ENCODE measurements at regions not wholly inside any gene's neighbourhood (a gene's known extent, or its start where the extent isn't known, plus 50 kb on each side); places are given as distances from the start of the nearest gene placed in this dataset.
A peak's percentile ranks its signal among the peaks of the same experiment; 100 is the strongest.

GRCh38 chr11:80280737-80281136 is 839.9 kb upstream of the TENM4 start:
- Histone ChIP-seq H4K8ac (replicated peaks; ENCODE audit: insufficient read length, low read depth, low read length) (no peak overlapping the region), H3T11ph (ENCODE audit: low read length) (no peak overlapping the region), H3K79me2 (ENCODE audit: insufficient read depth, low read length) (no peaks in the 10 kb centered on the region), H4K91ac (ENCODE audit: insufficient read length, low read depth, low read length) (no peak overlapping the region), H2AK5ac (ENCODE audit: insufficient read length, low read length) (no peak overlapping the region), H3K4ac (ENCODE audit: low read depth, low read length) (no peak overlapping the region), H3K18ac (ENCODE audit: insufficient read length, low read depth, low read length) (no peak overlapping the region), H3K23me2 (ENCODE audit: insufficient read length, low read depth, low read length, poor library complexity, severe bottlenecking) (no peaks in the 10 kb centered on the region), H3K4me1 (ENCODE audit: insufficient read depth, low read length) (no peaks in the 10 kb centered on the region), H3K27ac (ENCODE audit: insufficient read length, low read depth, low read length) (no peak overlapping the region), H3K79me1 (ENCODE audit: insufficient read depth, low read depth, low read length, poor library complexity, severe bottlenecking) (no peaks in the 10 kb centered on the region), H2BK20ac (ENCODE audit: low read depth, low read length, poor library complexity, severe bottlenecking) (peak overlapping the region; percentile 45), H3K56ac (ENCODE audit: insufficient read length, low read depth, low read length) (no peak overlapping the region), H2BK120ac (ENCODE audit: low read depth, low read length, poor library complexity, severe bottlenecking) (peak overlapping the region; percentile 61), H3K9me3 (ENCODE audit: control insufficient read depth, low read depth, low read length) (no peaks in the 10 kb centered on the region), H3K14ac (ENCODE audit: insufficient read depth, low read length) (no peak overlapping the region), H2BK5ac (ENCODE audit: insufficient read length, low read length) (no peak overlapping the region), H3K4me2 (ENCODE audit: insufficient read depth, insufficient read length, low read length) (no peak overlapping the region), H2AFZ (ENCODE audit: low read length) (no peak overlapping the region), H3K9ac (ENCODE audit: extremely low read depth, insufficient read length, low read length) (no peak overlapping the region), H2BK15ac (ENCODE audit: low read depth, low read length) (no peak overlapping the region), H3K27me3 (ENCODE audit: insufficient read depth, low read length) (no peaks in the 10 kb centered on the region), H3K23ac (ENCODE audit: insufficient read length, low read depth, low read length) (no peak overlapping the region), H4K5ac (ENCODE audit: insufficient read length, low read depth, low read length) (no peak overlapping the region), H2BK12ac (ENCODE audit: insufficient read length, low read depth, low read length) (no peak overlapping the region), H4K20me1 (ENCODE audit: control insufficient read depth, insufficient read depth, insufficient read length) (no peaks in the 10 kb centered on the region)
- no CpG with 5 or more reads among the region's 3 CpGs for WGBS (ENCODE audit: extremely low coverage, insufficient read length, low lambda C conversion rate)
- Mint-ChIP-seq H3K27me3 (ENCODE audit: low read depth) (no peaks in the 10 kb centered on the region), H3K36me3 (ENCODE audit: insufficient read depth in 1 of 3, low read depth in 3 of 3) (no peaks in the 10 kb centered on the region), H3K4me1 (0 out of 4 replicates have a peak, but pooled peaks cover 0 to 3% of the 10 kb centered on the region in 2 experiments), H3K4me3 (no peak overlapping the region), H3K9me3 (no peaks in the 10 kb centered on the region), H3K27ac (no peak overlapping the region)
- no peak for DNase-seq
- no peak for TF ChIP-seq CTCF (conservative IDR thresholded peaks at IDR 0.05)

All from H9 (cell line).